BJ (cell line): ENCODE measurements at regions not wholly inside any gene's neighbourhood (a gene's known extent, or its start where the extent isn't known, plus 50 kb on each side); places are given as distances from the start of the nearest gene placed in this dataset.

Experiments used
- CTCF ChIA-PET: fragments of 350-600 bp; formaldehyde crosslinking; extraction: SDS; loops from one replicate; lab custom pipeline; 2021; ENCODE audit warnings: antibody characterized with exemption, inconsistent platforms; lab: Yijun Ruan, JAX
- POLR2A ChIA-PET: fragments of 300-600 bp; sonication (Branson Sonifier 250); formaldehyde crosslinking; extraction: SDS; loops from one replicate; lab custom pipeline; 2021; ENCODE audit warnings: antibody characterized with exemption; lab: Charles Lee
- DNase-seq: peaks from one replicate; pipeline ENCODE4 v3.0.0-alpha.2; 2011; ENCODE audit warnings: low read depth
- H3K27me3 ChIP-seq: 2 replicates; pipeline ENCODE4 v1.6.0; 2011; ENCODE audit warnings: low read length; ENCODE audit not compliant: control insufficient read depth, insufficient read depth
- H3K36me3 ChIP-seq: 2 replicates; pipeline ENCODE4 v1.5.1; 2011; ENCODE audit warnings: low read length; ENCODE audit not compliant: control insufficient read depth, insufficient read depth
- H3K4me3 ChIP-seq: 2 replicates; pipeline ENCODE4 v1.5.1; 2011; ENCODE audit warnings: low read depth, mild to moderate bottlenecking, control low read depth, low read length
- CTCF ChIP-seq: IDR thresholded peaks from 2 replicates; pipeline ENCODE4 v1.5.1; 2011; ENCODE audit warnings: low read depth, mild to moderate bottlenecking, control low read depth, inconsistent platforms, low read length, moderate library complexity; ENCODE audit not compliant: insufficient read depth

- TF ChIP-seq CTCF: no peak
- ChIA-PET CTCF (interaction anchor here (0.6 to 0.8 kb wide), 2 partner anchors 9 to 11 kb away, joined by 3 to 4 read pairs; no protein-coding TSS in a partner anchor), POLR2A (no interaction called here)
- no peaks in the 10 kb centered on the region for H3K27me3 ChIP-seq
- H3K36me3 ChIP-seq: no peaks in the 10 kb centered on the region
- no peak overlapping the region for H3K4me3 ChIP-seq
- no peak for DNase-seq
Observed at GRCh38 chr17:55889271-55889670, 138.4 kb downstream of the PCTP start.

GRCh38 chr17:55895112-55895759, 144.4 kb downstream of the PCTP start:
- DNase-seq: no peak
- no peak for TF ChIP-seq CTCF
- POLR2A ChIA-PET: no interaction called here

GRCh38 chr17:55897301-55897700, 146.4 kb downstream of the PCTP start:
- CTCF ChIA-PET: no interaction called here
- H3K36me3 ChIP-seq: no peaks in the 10 kb centered on the region
- no peak overlapping the region for H3K4me3 ChIP-seq
- TF ChIP-seq CTCF: no peak
- POLR2A ChIA-PET: no interaction called here
- no peaks in the 10 kb centered on the region for H3K27me3 ChIP-seq
- DNase-seq: no peak

More at GRCh38 chr17:55895112-55895759, 144.4 kb downstream of the PCTP start:
- Histone ChIP-seq H3K4me3 (no peak overlapping the region), H3K27me3 (no peaks in the 10 kb centered on the region), H3K36me3 (no peaks in the 10 kb centered on the region)
- CTCF ChIA-PET: no interaction called here

GRCh38 chr17:55898195-55898594, 147.3 kb downstream of the PCTP start:
- no peak for DNase-seq
- Histone ChIP-seq H3K36me3 (no peaks in the 10 kb centered on the region), H3K4me3 (no peak overlapping the region), H3K27me3 (no peaks in the 10 kb centered on the region)
- ChIA-PET POLR2A (no interaction called here), CTCF (interaction anchor here (1.1 kb wide), 1 partner anchor 9 kb away, joined by 4 read pairs; no protein-coding TSS in a partner anchor)
- TF ChIP-seq CTCF: no peak

GRCh38 chr17:55900188-55900587, 149.3 kb downstream of the PCTP start:
- Histone ChIP-seq H3K27me3 (no peaks in the 10 kb centered on the region), H3K36me3 (no peaks in the 10 kb centered on the region), H3K4me3 (no peak overlapping the region)
- POLR2A ChIA-PET: no interaction called here
- no peak for TF ChIP-seq CTCF
- no peak for DNase-seq
- CTCF ChIA-PET: interaction anchor here (0.8 kb wide), 1 partner anchor 11 kb away, joined by 3 read pairs; no protein-coding TSS in a partner anchor
